ENCODE measurements at regions not wholly inside any gene's neighbourhood (a gene's known extent, or its start where the extent isn't known, plus 50 kb on each side); places are given as distances from the start of the nearest gene placed in this dataset.

- ChIA-PET POLR2A (ENCODE audit: partially characterized antibody) (no interaction called here), CTCF (ENCODE audit: partially characterized antibody) (no interaction called here)
- Histone ChIP-seq H3K9ac (replicated peaks in 1 of 4; ENCODE audit: extremely low read depth in 1 of 4, low read depth in 3 of 4, low read length in 3 of 4) (no peak overlapping the region), H3K4me3 (ENCODE audit: extremely low read depth in 1 of 4, insufficient read depth in 2 of 4, low read depth in 3 of 4, low read length in 4 of 4) (no peak overlapping the region), H4K5ac (ENCODE audit: insufficient read length, low read depth, low read length) (no peak overlapping the region), H2BK5ac (ENCODE audit: low read depth, low read length) (no peak overlapping the region), H2AK5ac (ENCODE audit: low read depth, low read length) (no peak overlapping the region), H2BK15ac (ENCODE audit: low read length) (no peak overlapping the region), H3K79me1 (ENCODE audit: low read depth, low read length) (no peaks in the 10 kb centered on the region), H3K4ac (replicated peaks; ENCODE audit: insufficient read length, low read depth, low read length) (no peak overlapping the region), H3K27me3 (replicated peaks in 1 of 4; ENCODE audit: control insufficient read depth in 3 of 4, extremely low read depth in 1 of 4, insufficient read depth in 3 of 4, low read length in 3 of 4) (no peaks in the 10 kb centered on the region), H3K79me2 (ENCODE audit: control insufficient read depth in 1 of 2, insufficient read depth in 2 of 2, low read length in 2 of 2) (no peaks in the 10 kb centered on the region), H3K56ac (replicated peaks; ENCODE audit: insufficient read length, low read depth, low read length) (no peak overlapping the region), H4K8ac (ENCODE audit: extremely low read depth, insufficient read depth, low read length) (no peak overlapping the region), H2BK20ac (ENCODE audit: low read length) (no peak overlapping the region), H3K23me2 (ENCODE audit: low read depth, low read length) (no peaks in the 10 kb centered on the region), H2BK12ac (ENCODE audit: low read depth, low read length) (no peak overlapping the region), H2AFZ (ENCODE audit: low read length) (no peak overlapping the region), H3K9me3 (ENCODE audit: insufficient read depth in 2 of 2, low read depth in 1 of 2, low read length in 1 of 2) (no peaks in the 10 kb centered on the region), H4K91ac (replicated peaks; ENCODE audit: insufficient read length, low read length) (no peak overlapping the region), H3K27ac (ENCODE audit: low read depth, low read length) (no peak overlapping the region), H4K20me1 (replicated peaks in 1 of 2; ENCODE audit: control insufficient read depth in 1 of 2, insufficient read depth in 2 of 2, low read length in 2 of 2) (no peaks in the 10 kb centered on the region), H3K36me3 (ENCODE audit: control insufficient read depth in 2 of 4, insufficient read depth in 4 of 4, low read length in 3 of 4) (no peaks in the 10 kb centered on the region), H3K23ac (ENCODE audit: insufficient read length) (no peak overlapping the region), H3K4me2 (ENCODE audit: insufficient read depth in 1 of 2, low read depth in 2 of 2, low read length in 2 of 2) (no peak overlapping the region), H3K4me1 (replicated peaks in 1 of 4; ENCODE audit: control insufficient read depth in 3 of 4, insufficient read depth in 4 of 4, low read length in 3 of 4) (no peaks in the 10 kb centered on the region), H2BK120ac (replicated peaks; ENCODE audit: low read depth, low read length) (no peak overlapping the region), H3K14ac (ENCODE audit: insufficient read length) (no peak overlapping the region), H3K18ac (ENCODE audit: extremely low read depth, low read length) (no peak overlapping the region)
- 92% methylated on average over 4 of the region's 4 CpGs; no CpG with 5 or more reads in 1 of the 2 experiments for WGBS, 2 experiments (ENCODE audit: extremely low coverage in 1 of 2, insufficient coverage in 1 of 2, insufficient read length in 1 of 2, insufficient replicate concordance in 2 of 2, low coverage in 1 of 2, low lambda C conversion rate in 2 of 2, missing lambda C conversion rate in 1 of 2)
- FAIRE-seq (no peak), DNase-seq (ENCODE audit: low read depth in 1 of 2, low spot score in 2 of 2) (no peak)
- no peak for TF ChIP-seq TEAD4 (IDR thresholded peaks at IDR 0.05; ENCODE audit: low read depth, low read length)
- no peak for TF ChIP-seq ZNF274 (IDR thresholded peaks at IDR 0.05; ENCODE audit: borderline replicate concordance, extremely low read depth, low read length)
- TF ChIP-seq SAP30 (IDR thresholded peaks at IDR 0.05; ENCODE audit: insufficient read depth, insufficient replicate concordance, low read length) = no peak
These were observed 125.9 kb downstream of the SEMA6D start for GRCh38 chr15:47843124-47843663.
